ENCODE measurements at regions not wholly inside any gene's neighbourhood (a gene's known extent, or its start where the extent isn't known, plus 50 kb on each side); places are given as distances from the start of the nearest gene placed in this dataset.

DNA sequence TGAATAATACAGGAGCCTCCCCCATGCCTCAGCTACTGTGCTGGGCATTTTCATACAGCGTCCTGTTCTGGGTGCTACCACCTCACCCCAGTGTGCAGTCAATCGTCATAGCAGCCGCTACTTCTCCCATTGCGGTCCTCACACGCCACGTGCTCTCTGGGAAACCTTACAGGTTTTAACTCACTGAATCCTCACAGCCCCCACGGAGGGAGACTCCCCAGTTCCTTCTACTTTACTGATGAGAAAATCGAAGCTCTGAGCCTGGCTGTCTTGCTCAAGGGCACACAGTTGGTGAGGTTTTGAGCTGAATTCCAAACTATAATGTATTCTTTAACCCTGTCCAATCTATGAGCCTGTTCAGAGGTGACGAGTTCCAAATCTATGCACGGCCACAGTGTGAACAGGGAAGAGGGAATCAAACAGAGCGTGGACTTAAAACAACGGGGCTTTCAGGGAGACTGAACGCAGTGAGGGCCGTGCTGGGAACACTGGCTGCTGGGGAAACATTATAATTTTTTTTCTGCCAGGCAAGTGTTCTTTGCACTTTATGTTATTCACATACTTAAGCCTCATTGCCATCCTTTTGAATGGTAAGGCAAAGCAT lies 421.5 kb downstream of the BRD1 start:
- TF ChIP-seq, protein P1, sequence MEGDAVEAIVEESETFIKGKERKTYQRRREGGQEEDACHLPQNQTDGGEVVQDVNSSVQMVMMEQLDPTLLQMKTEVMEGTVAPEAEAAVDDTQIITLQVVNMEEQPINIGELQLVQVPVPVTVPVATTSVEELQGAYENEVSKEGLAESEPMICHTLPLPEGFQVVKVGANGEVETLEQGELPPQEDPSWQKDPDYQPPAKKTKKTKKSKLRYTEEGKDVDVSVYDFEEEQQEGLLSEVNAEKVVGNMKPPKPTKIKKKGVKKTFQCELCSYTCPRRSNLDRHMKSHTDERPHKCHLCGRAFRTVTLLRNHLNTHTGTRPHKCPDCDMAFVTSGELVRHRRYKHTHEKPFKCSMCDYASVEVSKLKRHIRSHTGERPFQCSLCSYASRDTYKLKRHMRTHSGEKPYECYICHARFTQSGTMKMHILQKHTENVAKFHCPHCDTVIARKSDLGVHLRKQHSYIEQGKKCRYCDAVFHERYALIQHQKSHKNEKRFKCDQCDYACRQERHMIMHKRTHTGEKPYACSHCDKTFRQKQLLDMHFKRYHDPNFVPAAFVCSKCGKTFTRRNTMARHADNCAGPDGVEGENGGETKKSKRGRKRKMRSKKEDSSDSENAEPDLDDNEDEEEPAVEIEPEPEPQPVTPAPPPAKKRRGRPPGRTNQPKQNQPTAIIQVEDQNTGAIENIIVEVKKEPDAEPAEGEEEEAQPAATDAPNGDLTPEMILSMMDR (IDR thresholded peaks at IDR 0.05 in 2 of 3, conservative IDR thresholded peaks at IDR 0.05 in 1 of 3; ENCODE audit: borderline replicate concordance in 1 of 3, insufficient read depth in 1 of 3, low read depth in 2 of 3, low read length in 2 of 3): no peak
- TF ChIP-seq SIN3A (IDR thresholded peaks at IDR 0.05; ENCODE audit: low read depth) (no peak), POLR2A (IDR thresholded peaks at IDR 0.05; ENCODE audit: borderline replicate concordance, extremely low read depth, insufficient read depth, insufficient read length) (no peak), EZH2 (IDR thresholded peaks at IDR 0.05) (no peak), ZFX (IDR thresholded peaks at IDR 0.05) (no peak), TCF7L2 (IDR thresholded peaks at IDR 0.05; ENCODE audit: borderline replicate concordance, extremely low read depth, insufficient read depth, insufficient read length) (no peak), JUND (IDR thresholded peaks at IDR 0.05) (no peak), SRF (IDR thresholded peaks at IDR 0.05; ENCODE audit: low read depth) (no peak), EZH2phosphoT487 (IDR thresholded peaks at IDR 0.05; ENCODE audit: borderline replicate concordance) (no peak), RAD21 (IDR thresholded peaks at IDR 0.05; ENCODE audit: low read depth) (no peak)
- TF ChIP-seq, protein P2, sequence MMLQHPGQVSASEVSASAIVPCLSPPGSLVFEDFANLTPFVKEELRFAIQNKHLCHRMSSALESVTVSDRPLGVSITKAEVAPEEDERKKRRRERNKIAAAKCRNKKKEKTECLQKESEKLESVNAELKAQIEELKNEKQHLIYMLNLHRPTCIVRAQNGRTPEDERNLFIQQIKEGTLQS (IDR thresholded peaks at IDR 0.05): no peak
- TF ChIP-seq, protein P3, sequence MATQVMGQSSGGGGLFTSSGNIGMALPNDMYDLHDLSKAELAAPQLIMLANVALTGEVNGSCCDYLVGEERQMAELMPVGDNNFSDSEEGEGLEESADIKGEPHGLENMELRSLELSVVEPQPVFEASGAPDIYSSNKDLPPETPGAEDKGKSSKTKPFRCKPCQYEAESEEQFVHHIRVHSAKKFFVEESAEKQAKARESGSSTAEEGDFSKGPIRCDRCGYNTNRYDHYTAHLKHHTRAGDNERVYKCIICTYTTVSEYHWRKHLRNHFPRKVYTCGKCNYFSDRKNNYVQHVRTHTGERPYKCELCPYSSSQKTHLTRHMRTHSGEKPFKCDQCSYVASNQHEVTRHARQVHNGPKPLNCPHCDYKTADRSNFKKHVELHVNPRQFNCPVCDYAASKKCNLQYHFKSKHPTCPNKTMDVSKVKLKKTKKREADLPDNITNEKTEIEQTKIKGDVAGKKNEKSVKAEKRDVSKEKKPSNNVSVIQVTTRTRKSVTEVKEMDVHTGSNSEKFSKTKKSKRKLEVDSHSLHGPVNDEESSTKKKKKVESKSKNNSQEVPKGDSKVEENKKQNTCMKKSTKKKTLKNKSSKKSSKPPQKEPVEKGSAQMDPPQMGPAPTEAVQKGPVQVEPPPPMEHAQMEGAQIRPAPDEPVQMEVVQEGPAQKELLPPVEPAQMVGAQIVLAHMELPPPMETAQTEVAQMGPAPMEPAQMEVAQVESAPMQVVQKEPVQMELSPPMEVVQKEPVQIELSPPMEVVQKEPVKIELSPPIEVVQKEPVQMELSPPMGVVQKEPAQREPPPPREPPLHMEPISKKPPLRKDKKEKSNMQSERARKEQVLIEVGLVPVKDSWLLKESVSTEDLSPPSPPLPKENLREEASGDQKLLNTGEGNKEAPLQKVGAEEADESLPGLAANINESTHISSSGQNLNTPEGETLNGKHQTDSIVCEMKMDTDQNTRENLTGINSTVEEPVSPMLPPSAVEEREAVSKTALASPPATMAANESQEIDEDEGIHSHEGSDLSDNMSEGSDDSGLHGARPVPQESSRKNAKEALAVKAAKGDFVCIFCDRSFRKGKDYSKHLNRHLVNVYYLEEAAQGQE (IDR thresholded peaks at IDR 0.05; ENCODE audit: low read depth): no peak
